ENCODE measurements at regions not wholly inside any gene's neighbourhood (a gene's known extent, or its start where the extent isn't known, plus 50 kb on each side); places are given as distances from the start of the nearest gene placed in this dataset.

GRCh38 chr22:34760276-34761008, 305.5 kb upstream of the ISX start:
- no peak overlapping the region for H3K4me3 ChIP-seq
- H3K9me3 ChIP-seq, result no peaks in the 10 kb centered on the region
- TF ChIP-seq, protein P1, sequence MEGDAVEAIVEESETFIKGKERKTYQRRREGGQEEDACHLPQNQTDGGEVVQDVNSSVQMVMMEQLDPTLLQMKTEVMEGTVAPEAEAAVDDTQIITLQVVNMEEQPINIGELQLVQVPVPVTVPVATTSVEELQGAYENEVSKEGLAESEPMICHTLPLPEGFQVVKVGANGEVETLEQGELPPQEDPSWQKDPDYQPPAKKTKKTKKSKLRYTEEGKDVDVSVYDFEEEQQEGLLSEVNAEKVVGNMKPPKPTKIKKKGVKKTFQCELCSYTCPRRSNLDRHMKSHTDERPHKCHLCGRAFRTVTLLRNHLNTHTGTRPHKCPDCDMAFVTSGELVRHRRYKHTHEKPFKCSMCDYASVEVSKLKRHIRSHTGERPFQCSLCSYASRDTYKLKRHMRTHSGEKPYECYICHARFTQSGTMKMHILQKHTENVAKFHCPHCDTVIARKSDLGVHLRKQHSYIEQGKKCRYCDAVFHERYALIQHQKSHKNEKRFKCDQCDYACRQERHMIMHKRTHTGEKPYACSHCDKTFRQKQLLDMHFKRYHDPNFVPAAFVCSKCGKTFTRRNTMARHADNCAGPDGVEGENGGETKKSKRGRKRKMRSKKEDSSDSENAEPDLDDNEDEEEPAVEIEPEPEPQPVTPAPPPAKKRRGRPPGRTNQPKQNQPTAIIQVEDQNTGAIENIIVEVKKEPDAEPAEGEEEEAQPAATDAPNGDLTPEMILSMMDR (IDR thresholded peaks at IDR 0.05), result no peak
- no peak for TF ChIP-seq POLR2A (IDR thresholded peaks at IDR 0.05)
- TF ChIP-seq POLR2AphosphoS5 (IDR thresholded peaks at IDR 0.05), result no peak
- TF ChIP-seq EP300 (IDR thresholded peaks at IDR 0.05), result no peak
- no peaks in the 10 kb centered on the region for H3K4me1 ChIP-seq
- H3K36me3 ChIP-seq, result no peaks in the 10 kb centered on the region
- no peak overlapping the region for H3K27ac ChIP-seq
- H3K27me3 ChIP-seq, result no peaks in the 10 kb centered on the region
- no peak for DNase-seq
- ATAC-seq (ENCODE audit: low FRiP score in 2 of 2), result no peak
- WGBS, 2 donors, result 68 to 69% methylated on average over 8 of the region's 8 CpGs

- no peak for ATAC-seq (ENCODE audit: low FRiP score in 2 of 2)
- TF ChIP-seq EP300 (IDR thresholded peaks at IDR 0.05) (no peak), POLR2AphosphoS5 (IDR thresholded peaks at IDR 0.05) (no peak), POLR2A (IDR thresholded peaks at IDR 0.05) (no peak)
- TF ChIP-seq, protein P1 (IDR thresholded peaks at IDR 0.05), result no peak
- Histone ChIP-seq H3K36me3 (no peaks in the 10 kb centered on the region), H3K4me3 (no peak overlapping the region), H3K27me3 (no peaks in the 10 kb centered on the region), H3K4me1 (no peaks in the 10 kb centered on the region), H3K9me3 (no peaks in the 10 kb centered on the region), H3K27ac (no peak overlapping the region)
- WGBS, 2 donors, result 73 to 79% methylated on average over 6 of the region's 6 CpGs
- DNase-seq, result no peak
Observed at GRCh38 chr22:34761111-34761510, 304.8 kb upstream of the ISX start.

- ATAC-seq (ENCODE audit: low FRiP score in 2 of 2) (no peak), DNase-seq (no peak)
- WGBS, 2 donors, result 5 to 29% methylated on average over 1 of the region's 1 CpG
- no peaks in the 10 kb centered on the region for H3K4me1 ChIP-seq
- H3K27ac ChIP-seq, result no peak overlapping the region
- H3K4me3 ChIP-seq, result no peak overlapping the region
- no peaks in the 10 kb centered on the region for H3K9me3 ChIP-seq
- H3K27me3 ChIP-seq, result no peaks in the 10 kb centered on the region
- TF ChIP-seq, protein P1 (IDR thresholded peaks at IDR 0.05), result no peak
- no peak for TF ChIP-seq POLR2AphosphoS5 (IDR thresholded peaks at IDR 0.05)
- TF ChIP-seq EP300 (IDR thresholded peaks at IDR 0.05), result no peak
- TF ChIP-seq POLR2A (IDR thresholded peaks at IDR 0.05), result no peak
- no peaks in the 10 kb centered on the region for H3K36me3 ChIP-seq
Observed at GRCh38 chr22:34763496-34763895, 302.5 kb upstream of the ISX start.

GRCh38 chr22:34765115-34765514, 300.8 kb upstream of the ISX start:
- Histone ChIP-seq H3K27ac (no peak overlapping the region), H3K27me3 (no peaks in the 10 kb centered on the region), H3K4me1 (no peaks in the 10 kb centered on the region), H3K36me3 (no peaks in the 10 kb centered on the region), H3K4me3 (no peak overlapping the region), H3K9me3 (no peaks in the 10 kb centered on the region)
- ATAC-seq (ENCODE audit: low FRiP score in 2 of 2) (no peak), DNase-seq (no peak)
- no peak for TF ChIP-seq EP300 (IDR thresholded peaks at IDR 0.05)
- no peak for TF ChIP-seq POLR2AphosphoS5 (IDR thresholded peaks at IDR 0.05)
- no peak for TF ChIP-seq POLR2A (IDR thresholded peaks at IDR 0.05)
- TF ChIP-seq, protein P1 (IDR thresholded peaks at IDR 0.05), result no peak
- WGBS, 2 donors, result 83 to 97% methylated on average over 2 of the region's 2 CpGs

GRCh38 chr22:34769361-34769760, 296.6 kb upstream of the ISX start:
- H3K36me3 ChIP-seq, result no peaks in the 10 kb centered on the region
- no peak overlapping the region for H3K27ac ChIP-seq
- H3K4me1 ChIP-seq, result no peaks in the 10 kb centered on the region
- H3K27me3 ChIP-seq, result no peaks in the 10 kb centered on the region
- DNase-seq (no peak), ATAC-seq (ENCODE audit: low FRiP score in 2 of 2) (no peak)
- H3K9me3 ChIP-seq, result no peaks in the 10 kb centered on the region
- no peak for TF ChIP-seq POLR2AphosphoS5 (IDR thresholded peaks at IDR 0.05)
- TF ChIP-seq, protein P1 (IDR thresholded peaks at IDR 0.05), result no peak
- H3K4me3 ChIP-seq, result no peak overlapping the region
- WGBS, 2 donors, result 75 to 76% methylated on average over 3 of the region's 3 CpGs

Data from upper lobe of left lung (tissue), 6 donors.